ENCODE measurements at regions not wholly inside any gene's neighbourhood (a gene's known extent, or its start where the extent isn't known, plus 50 kb on each side); places are given as distances from the start of the nearest gene placed in this dataset.

DNA sequence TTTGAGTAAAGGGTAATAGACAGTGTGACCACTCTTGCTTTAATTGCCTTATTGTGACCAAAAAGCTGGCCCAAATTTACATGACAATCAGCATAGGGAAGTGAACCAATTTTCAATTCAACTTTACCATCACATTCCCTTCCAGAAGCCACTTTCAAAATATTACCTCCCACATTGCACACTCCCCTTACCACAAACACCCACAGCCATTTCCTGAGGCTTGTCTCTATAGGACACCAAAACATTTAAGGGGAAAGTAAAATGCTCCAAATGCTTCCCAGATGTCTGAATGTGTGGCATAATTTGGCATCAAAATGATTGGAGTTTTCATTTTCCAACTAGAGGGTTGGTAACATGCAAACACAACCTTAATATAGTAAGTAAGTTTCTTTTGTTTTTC lies 616.1 kb downstream of the SLC4A3 start (continued):
- no peak for TF ChIP-seq ZNF532 (CRISPR knock-in tag; IDR thresholded peaks at IDR 0.05; ENCODE audit: borderline replicate concordance)
- no peak for TF ChIP-seq ZNF232 (CRISPR knock-in tag; IDR thresholded peaks at IDR 0.05)
- no peak for TF ChIP-seq GRHL2 (CRISPR knock-in tag; IDR thresholded peaks at IDR 0.05; ENCODE audit: insufficient replicate concordance, severe bottlenecking)
- TF ChIP-seq, protein P1, sequence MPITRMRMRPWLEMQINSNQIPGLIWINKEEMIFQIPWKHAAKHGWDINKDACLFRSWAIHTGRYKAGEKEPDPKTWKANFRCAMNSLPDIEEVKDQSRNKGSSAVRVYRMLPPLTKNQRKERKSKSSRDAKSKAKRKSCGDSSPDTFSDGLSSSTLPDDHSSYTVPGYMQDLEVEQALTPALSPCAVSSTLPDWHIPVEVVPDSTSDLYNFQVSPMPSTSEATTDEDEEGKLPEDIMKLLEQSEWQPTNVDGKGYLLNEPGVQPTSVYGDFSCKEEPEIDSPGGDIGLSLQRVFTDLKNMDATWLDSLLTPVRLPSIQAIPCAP (CRISPR knock-in tag; IDR thresholded peaks at IDR 0.05), result no peak
- TF ChIP-seq NR1H2 (CRISPR knock-in tag; IDR thresholded peaks at IDR 0.05), result no peak
- TF ChIP-seq TCF7 (CRISPR knock-in tag; IDR thresholded peaks at IDR 0.05; ENCODE audit: low read depth), result no peak
- TF ChIP-seq, protein P2, sequence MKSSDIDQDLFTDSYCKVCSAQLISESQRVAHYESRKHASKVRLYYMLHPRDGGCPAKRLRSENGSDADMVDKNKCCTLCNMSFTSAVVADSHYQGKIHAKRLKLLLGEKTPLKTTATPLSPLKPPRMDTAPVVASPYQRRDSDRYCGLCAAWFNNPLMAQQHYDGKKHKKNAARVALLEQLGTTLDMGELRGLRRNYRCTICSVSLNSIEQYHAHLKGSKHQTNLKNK (CRISPR knock-in tag; IDR thresholded peaks at IDR 0.05), result no peak
- TF ChIP-seq KAT7 (CRISPR knock-in tag; IDR thresholded peaks at IDR 0.05; ENCODE audit: borderline replicate concordance), result no peak
- no peak for TF ChIP-seq HMGXB4 (CRISPR knock-in tag; IDR thresholded peaks at IDR 0.05)
- no peak for TF ChIP-seq ZNF281 (CRISPR knock-in tag; IDR thresholded peaks at IDR 0.05)

DNA sequence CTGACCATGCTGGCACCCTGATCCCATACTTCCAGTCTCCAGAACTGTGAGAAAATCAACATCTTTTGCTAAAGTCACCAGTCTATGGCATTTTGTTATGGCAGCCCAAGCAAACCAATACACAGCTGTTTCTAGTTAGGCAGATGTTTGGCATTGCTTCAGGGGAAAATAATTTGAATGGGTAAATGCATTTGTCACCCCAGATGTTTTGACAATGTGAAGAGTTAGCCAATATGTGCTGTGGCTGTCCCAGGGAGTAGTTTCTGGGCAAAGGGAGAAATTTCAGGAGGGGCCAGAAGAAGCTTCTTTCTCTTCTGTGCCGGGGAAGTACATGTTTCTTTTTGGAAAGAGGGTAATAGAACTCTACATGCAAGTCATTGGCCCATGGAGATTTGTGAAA lies 619.0 kb downstream of the SLC4A3 start:
- Mint-ChIP-seq H3K36me3 (no peaks in the 10 kb centered on the region), H3K27ac (no peak overlapping the region), H3K4me1 (peaks cover 5% of the 10 kb centered on the region), H3K27me3 (ENCODE audit: low read depth) (no peaks in the 10 kb centered on the region), H3K9me3 (peaks cover 3% of the 10 kb centered on the region; the same call in 1 of the 2 replicates), H3K4me3 (no peak overlapping the region)
- ChIA-PET POLR2A (no interaction called here), CTCF (no interaction called here)
- DNase-seq (ENCODE audit: low spot score) (no peak), ATAC-seq (no peak)
- TF ChIP-seq NFE2L1 (CRISPR knock-in tag; IDR thresholded peaks at IDR 0.05), result no peak
- TF ChIP-seq CBFB (CRISPR knock-in tag; IDR thresholded peaks at IDR 0.05; ENCODE audit: low read depth), result no peak
- no peak for TF ChIP-seq NR3C1 (CRISPR knock-in tag; conservative IDR thresholded peaks at IDR 0.05; ENCODE audit: low read depth)
- no peak for TF ChIP-seq SMAD4 (CRISPR knock-in tag; IDR thresholded peaks at IDR 0.05)
- TF ChIP-seq OVOL2 (CRISPR knock-in tag; IDR thresholded peaks at IDR 0.05; ENCODE audit: borderline replicate concordance), result no peak
- no peak for TF ChIP-seq ZNF423 (CRISPR knock-in tag; IDR thresholded peaks at IDR 0.05)
- TF ChIP-seq ELF4 (CRISPR knock-in tag; IDR thresholded peaks at IDR 0.05; ENCODE audit: low read depth), result no peak
- no peak for TF ChIP-seq AFF4 (CRISPR knock-in tag; IDR thresholded peaks at IDR 0.05; ENCODE audit: borderline replicate concordance)
- TF ChIP-seq STAT6 (CRISPR knock-in tag; conservative IDR thresholded peaks at IDR 0.05; ENCODE audit: low read depth), result no peak
- TF ChIP-seq NR1H2 (CRISPR knock-in tag; IDR thresholded peaks at IDR 0.05), result no peak
- no peak for TF ChIP-seq SMAD3 (CRISPR knock-in tag; IDR thresholded peaks at IDR 0.05; ENCODE audit: borderline replicate concordance)

Data from WTC11 (cell line).